ENCODE measurements at regions not wholly inside any gene's neighbourhood (a gene's known extent, or its start where the extent isn't known, plus 50 kb on each side); places are given as distances from the start of the nearest gene placed in this dataset.

DNA sequence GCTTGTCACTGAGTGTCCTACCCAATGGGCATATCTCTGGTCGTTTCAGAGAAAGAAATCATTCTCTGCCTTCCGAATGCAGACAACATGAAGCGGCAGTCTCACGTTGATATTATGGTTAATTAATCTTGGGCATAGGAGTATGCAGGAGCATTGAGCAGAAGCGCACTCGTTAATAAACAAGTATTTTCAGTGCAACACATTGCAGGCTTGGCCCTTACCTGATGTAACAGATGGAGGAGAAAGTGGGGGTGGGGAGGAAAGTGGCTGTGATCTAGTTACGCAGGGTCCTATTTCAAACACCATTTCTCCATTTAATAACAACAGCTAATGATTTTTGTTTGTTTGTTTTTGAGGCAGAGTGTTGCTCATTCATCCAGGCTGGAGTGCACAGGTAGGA is 414.0 kb upstream of the RBFOX1 start:
- DNase-seq, result no peak

DNA sequence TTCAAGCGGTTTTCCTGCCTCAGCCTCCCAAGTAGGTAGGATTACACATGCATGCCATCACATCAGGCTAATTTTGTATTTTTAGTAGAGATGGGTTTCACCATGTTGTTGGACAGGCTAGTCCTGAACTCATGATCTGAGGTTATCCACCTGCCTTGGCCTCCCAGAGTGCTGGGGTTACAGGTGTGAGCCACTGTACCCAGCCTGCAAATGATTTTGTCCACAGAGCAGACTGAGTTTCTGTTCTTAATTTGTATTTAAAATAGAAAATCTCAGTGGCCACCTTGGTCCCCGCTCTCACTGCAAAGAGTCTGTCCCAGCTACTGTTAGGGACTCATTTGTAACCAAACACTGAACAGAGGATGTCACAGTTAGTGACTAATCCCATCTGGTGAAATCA is 415.7 kb upstream of the RBFOX1 start:
- DNase-seq, result no peak

DNA sequence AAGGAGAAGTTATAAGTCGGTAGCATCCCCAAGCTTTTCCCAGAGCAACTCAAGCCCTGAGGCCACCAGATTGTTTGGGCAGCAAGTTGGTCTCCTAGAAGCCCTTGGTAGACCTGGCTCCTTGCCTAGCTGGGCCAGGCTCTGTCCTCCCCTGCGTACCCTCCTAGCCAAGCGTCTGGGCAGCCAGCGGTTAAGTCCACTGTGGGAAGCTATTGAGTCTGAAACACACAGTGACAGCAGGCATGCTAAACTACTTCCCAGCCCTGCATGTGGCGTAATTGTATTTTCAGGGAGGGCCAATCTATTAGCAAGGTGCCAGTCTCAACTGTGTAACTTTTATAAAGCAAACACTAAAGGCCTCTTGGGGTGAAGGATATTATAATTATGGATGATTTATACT is 419.1 kb upstream of the RBFOX1 start:
- no peak for DNase-seq

DNA sequence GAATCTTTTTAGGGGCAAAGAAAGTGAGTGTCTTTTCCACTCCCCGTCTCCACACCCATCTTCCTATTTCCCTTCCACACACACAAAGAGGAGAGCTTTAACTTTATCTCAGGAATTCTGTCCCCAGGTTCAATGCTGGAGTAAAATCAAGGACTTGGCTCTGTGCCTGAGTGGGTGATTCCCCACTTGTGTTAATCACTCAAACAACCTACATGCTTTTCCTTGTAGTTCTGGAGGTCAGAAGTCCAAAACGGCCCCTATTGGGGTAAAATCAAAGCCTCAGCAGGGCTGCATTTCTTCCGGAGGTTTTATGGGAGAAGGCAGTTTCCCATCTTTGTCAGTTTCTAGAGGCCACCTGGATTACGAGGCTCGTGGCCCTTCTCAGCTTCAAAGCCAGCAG is 422.3 kb upstream of the RBFOX1 start:
- DNase-seq, result no peak

DNA sequence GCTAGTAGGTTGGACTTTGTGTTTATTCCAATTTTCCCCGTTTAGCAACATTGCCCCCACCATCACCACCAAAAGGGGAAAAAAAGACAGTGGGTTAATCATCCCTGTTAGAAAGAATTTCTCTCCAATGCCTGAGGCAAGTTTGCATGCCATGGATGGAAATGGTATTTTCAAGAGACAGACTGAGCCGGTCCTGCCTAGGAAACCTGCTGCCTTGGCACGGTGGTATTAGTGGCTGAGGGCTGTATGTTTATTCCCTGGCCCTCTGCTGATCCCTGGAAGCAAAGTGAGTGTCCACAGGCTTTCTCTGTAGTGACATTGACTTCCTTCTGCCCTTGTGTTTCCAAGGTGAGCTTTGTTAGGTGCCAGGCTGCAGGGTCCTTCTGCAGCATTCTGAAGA is 427.0 kb upstream of the RBFOX1 start:
- DNase-seq, result no peak

DNA sequence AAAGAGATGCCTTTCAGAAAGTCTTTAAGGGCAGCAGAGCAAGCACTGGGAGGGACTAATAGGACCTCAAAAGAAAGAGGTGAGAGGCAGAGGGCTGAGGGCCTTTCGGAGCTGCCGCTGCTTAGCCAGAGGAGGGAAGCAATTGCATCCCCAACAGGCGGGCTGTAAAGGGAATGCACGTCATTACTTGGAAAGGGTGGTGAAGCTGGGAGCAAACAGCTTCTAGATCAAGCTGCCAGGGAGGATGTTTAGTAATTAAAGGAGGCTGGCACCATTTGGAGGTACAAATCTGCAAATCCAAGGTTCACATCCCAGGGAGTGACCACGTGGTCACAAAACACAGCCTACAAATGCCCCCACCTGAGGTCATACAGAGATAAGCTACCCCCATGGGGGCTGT is 429.0 kb upstream of the RBFOX1 start:
- DNase-seq, result no peak

DNA sequence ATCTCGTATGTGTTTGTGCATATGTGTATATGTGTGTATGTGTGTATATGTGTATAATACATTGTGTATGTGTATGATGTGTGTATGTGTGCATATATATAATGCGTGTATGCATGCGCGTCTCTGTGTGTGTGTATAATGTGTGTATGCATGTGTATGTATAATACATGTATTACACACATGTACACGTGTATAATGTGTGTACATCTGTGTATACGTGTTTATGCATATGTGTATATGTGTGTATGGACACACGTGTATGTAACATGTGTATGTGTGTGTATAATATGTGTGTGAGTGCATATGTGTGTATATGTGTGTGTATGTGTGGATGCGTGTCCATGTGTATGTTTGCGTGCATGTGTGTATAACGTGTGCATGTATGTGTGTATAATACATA is 433.7 kb upstream of the RBFOX1 start:
- DNase-seq, result no peak

- no peak for DNase-seq
Observed at GRCh38 chr16:6897876-6898485, 434.7 kb upstream of the RBFOX1 start.

DNA sequence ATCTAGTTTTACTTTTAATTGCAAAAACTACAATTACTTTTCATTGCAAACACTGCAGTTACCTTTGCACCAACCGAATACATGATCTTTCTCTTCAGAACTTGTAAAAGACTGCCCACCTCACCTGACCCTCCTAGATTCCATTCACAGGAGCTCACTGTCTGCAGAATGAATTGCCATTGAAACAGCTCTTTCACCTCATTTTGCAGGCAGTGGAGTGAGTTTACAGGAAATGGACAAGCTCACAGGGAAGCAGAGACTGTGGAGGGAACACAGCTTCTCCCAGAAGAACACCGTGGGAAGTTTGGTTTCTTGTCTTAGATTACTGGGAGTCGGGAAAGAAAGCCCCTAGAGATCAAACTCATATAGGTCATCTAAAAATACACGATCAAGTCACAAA is 439.7 kb upstream of the RBFOX1 start:
- no peak for DNase-seq

- no peak for DNase-seq
Observed at GRCh38 chr16:6891496-6891895, 441.1 kb upstream of the RBFOX1 start.

- no peak for DNase-seq
Observed at GRCh38 chr16:6888531-6888930, 444.1 kb upstream of the RBFOX1 start.

DNA sequence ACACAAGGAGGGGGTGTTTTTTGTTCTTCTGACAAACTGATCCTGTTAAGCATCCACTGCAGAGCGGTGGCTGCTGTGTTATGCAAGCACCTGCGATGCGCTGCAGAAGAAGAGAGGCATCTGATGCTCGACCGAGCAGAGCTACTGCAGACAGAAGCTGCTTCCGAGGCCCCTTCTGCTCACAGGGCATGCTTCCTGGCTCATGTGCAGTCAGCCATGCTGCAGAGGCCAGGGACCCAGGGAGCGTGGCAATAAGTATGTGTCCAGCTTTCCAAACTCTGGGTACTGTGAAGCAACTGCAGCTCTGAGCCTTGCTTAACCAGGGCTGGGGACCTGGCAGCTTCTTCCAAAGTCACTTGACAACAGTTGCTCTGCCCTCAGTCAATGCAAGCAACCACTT is 448.6 kb upstream of the RBFOX1 start:
- no peak for DNase-seq

DNA sequence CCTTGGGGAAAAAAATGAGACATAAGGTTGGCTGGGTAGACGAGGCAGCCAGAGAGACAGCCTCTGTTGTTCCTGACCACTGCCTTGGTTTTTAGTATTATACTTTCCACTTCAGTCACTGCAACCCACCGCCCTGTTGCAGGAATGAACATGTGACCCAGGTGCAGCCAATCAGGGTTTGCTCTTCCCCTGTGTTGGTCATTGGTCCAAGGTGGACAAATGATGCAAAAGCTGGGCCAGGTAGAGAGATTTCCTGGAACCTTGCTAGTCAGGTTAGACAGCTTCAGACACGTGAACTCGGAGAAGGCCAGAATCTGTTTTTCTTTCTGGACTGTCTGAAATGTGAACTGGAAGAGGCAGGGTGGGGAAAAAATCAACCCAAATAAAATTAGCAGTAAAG is 452.4 kb upstream of the RBFOX1 start:
- no peak for DNase-seq

DNA sequence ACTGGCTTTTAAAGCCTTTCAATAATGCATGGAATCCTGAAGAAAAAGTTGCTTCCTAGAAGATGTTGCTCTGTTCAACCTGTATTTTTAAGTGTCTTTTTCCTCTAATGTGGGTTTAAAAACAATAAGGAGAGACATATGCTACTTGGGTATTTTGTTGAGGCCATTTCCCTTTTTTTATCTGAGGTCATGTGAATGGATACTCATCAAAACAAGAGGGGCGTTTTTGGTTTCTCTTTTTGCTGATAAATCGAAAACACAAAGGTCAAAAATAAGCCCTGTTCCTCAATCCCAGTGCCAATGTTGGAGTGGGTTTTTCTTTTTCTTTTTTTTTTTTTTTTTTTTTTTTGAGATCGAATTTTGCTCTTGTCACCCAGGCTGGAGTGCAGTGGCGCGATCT is 468.0 kb upstream of the RBFOX1 start:
- no peak for DNase-seq

GRCh38 chr16:6864244-6864643 is 468.4 kb upstream of the RBFOX1 start:
- DNase-seq, result no peak

- no peak for DNase-seq
Observed at GRCh38 chr16:6863135-6863534, 469.5 kb upstream of the RBFOX1 start.

DNA sequence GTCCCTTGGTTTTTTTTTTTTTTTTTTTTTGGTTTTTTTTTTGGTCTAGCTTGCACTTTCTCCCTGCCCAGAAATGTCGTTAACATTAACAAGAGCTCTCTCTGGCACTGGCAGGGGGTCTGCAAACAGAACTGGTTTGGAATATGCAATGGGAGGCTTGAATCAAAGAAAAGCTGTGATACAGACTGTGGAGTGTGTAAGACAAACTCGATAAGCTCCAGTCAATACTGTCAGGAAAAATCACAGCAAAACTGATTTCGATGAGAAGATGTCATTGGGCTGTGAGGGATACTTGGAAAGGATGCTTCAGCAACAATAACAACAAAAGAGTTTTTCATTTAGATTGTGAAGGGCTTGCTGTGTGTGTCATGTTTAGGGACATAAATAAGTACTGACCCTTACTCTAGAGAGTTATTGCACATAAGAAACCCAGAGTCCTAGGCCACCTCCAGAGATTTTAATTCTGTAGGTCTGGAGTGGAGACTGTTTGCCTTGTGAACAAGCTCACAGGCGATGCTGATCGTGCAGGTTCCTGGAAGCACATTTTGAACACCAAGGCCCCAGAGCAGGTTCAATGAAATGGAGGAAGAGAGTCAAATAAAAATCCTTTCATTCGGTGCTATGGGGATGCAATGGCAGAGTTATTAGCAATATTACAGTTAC is 470.7 kb upstream of the RBFOX1 start:
- no peak for DNase-seq

DNA sequence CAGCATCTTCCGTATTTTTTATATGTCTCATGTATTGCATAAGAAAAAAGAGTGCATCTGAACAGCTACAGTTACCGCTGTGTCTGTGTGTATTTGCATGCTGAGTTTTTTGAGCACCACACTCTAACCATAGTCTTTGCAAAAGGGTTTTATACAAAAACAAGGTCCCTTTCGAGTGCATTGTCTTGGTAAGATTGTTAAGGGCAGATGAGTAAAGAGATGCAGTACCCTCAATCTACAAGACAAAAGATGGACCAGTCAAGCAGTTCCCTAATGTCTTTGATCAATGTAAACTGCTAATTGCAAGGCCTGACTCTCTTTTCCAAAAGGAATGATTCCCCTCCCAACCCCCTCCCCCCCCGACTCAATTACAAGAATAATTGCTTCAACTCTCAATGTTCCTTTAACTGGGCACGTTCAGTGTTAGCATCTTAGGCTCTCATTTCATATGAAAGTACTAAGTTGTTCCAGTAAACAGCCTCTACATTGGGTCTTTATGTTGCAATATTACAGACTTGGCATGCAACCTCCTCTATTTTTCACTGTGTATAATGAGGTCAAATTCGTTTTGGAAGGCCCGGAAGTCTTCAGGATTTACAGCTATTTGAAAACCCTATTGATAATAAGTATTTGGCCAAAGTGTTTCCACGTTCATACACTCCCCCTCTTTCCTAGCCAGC is 471.4 kb upstream of the RBFOX1 start:
- no peak for DNase-seq

GRCh38 chr16:6857575-6857974 is 475.1 kb upstream of the RBFOX1 start:
- no peak for DNase-seq

DNA sequence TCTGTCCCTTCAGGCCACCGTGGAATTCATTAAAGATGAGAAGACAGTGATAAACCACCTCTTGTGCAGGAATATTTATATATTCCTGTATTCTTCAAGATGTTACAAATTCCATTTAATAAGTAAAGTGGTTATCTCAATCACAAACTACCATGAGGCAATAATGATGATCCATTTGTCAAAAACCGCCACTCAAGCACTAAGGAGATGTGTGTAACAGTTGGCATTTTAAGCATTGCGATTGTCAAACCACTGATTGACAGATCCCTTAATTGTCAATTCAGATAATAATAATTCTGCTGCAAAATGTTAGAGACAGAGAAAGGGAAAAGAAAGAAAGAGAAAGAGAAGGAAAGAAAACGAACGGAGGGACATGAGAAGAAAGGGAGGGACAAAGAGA is 476.1 kb upstream of the RBFOX1 start:
- DNase-seq, result no peak

DNA sequence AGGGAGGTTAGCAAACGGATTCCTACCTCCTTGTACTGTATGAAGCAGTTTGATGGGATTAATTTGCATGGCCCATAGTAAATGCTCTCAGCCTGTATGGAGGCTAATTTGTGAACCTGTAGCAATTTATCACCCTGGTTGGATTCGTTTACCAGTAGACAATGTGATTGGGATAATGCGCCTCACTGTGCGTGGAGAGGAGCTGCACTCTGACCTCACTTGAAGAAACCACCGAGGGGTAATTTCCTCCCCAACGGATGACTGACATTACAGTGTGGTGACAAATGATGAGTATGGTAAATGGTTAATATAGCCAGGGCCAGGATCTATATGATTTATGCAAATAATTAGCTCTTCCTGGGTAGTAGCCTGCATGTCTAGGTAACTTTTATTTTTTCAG is 479.1 kb upstream of the RBFOX1 start:
- no peak for DNase-seq

DNA sequence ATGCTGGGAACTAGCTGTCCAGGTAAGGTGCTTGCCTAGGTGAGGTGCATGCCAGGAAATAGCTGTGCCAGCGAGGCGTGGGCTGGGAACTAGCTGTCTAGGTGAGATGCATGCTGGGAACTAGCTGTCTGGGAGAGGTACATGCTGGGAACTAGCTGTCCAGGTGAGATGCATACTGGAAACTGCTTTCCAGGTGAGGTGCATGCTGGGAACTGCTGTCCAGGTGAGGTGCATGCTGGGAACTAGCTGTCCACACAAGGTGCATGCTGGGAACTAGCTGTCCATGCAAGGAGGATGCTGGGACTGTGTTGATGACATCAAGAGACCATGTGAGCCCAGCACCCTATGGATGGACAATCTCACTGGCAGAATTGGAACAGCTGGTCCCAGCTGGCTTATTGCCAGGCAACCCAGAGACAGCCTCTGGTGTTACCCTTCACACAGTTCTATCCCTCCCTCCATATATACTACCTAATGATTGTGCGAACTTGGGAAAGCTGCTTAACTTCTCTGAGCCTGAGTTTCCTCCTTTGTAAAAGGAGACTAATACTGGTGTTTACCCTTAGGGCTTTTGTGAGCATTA is 479.9 kb upstream of the RBFOX1 start:
- DNase-seq, result no peak

DNA sequence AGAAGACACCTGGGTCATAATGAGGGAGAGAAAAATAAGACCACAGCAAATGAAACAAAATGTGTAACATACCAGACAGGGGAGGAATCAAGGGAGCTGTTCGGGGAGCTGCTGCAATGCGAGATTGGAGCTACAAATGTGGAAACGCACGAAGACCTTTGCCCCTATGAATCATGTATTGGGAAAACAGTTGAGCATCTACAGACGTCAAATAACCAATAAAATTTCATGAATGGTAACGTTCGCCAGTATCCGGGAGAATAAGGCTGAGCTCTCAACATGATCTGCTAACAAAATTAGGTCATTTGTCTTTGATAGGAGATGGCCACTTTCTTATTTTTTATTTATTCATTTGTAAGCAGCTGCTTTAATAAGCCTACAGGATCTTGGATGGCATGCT is 486.2 kb upstream of the RBFOX1 start:
- no peak for DNase-seq

DNA sequence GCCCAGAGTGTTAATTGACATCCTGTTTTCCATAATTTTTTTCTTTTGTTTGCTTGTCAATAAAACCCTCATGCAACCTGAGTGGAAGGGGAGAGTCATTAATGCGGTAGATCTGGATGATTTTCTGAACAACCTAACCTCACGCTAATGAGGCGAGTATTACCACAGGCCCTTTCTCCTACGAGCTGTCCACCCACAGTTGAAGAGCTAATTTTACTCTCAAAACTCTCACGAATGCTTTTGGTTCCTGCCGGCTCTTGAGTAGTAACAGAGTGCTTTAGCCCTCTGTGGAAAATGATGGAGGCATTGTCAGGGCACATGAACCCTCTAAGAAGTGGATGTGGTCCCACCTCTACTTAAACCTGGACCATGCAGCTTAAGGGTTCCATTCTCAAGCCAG is 491.3 kb upstream of the RBFOX1 start:
- no peak for DNase-seq

Measured in right hindlimb (tissue), 1 donor.